ENCODE measurements at regions not wholly inside any gene's neighbourhood (a gene's known extent, or its start where the extent isn't known, plus 50 kb on each side); places are given as distances from the start of the nearest gene placed in this dataset.

DNA sequence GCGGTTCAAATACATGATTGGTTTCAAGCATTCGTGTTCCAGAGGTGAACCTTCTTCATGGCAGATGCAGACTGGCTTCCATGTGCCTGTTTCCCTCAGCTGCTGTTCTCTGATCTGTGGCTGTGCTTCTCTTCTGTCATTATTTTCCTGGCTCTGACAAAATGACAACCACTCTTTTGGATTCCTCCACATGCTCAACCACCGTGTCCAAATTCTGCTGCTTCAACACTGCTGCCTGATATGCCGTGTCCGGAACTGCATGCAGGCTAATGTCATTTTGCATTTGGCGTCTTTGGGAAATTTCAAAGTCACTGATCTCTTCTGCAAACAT, 368.7 kb upstream of the ZNF608 start:
- ChIA-PET POLR2A (no interaction called here), CTCF (no interaction called here)
- H3K4me1 Mint-ChIP-seq: peaks cover 6% of the 10 kb centered on the region
- DNase-seq (no peak), ATAC-seq (ENCODE audit: low read depth) (no peak)
- no peaks in the 10 kb centered on the region for H3K36me3 Mint-ChIP-seq (ENCODE audit: low read depth)
- no peak for TF ChIP-seq CTCF (IDR thresholded peaks at IDR 0.05)
- peaks cover 2% of the 10 kb centered on the region for H3K9me3 Mint-ChIP-seq
- intact Hi-C loops (cut with micrococcal nuclease): no loop called here
- H3K27ac Mint-ChIP-seq: no peak overlapping the region
- no peaks in the 10 kb centered on the region for H3K27me3 Mint-ChIP-seq
- H3K4me3 Mint-ChIP-seq: no peak overlapping the region

DNA sequence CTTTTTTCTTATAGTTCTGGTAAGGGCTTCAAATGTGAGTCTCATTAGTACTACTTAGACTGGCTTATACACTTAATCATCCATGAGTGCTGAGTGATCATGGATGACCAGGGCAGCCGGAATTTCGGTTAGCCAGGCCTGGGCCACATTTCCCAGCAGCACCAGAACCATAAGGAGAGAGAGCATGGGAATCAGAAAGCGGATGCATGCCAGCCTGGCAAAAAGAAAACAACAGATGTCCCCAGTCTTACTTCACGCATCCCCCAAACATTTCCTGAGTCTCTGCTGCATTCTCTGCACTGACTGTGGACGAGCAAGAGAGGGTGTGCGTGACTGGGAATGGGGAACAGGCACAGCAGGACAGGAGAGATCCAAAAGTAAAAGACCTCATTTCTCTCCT, 371.1 kb upstream of the ZNF608 start:
- ATAC-seq (ENCODE audit: low read depth): no peak
- DNase-seq: no peak
- intact Hi-C loops (cut with micrococcal nuclease): no loop called here
- CTCF ChIA-PET: no interaction called here
- TF ChIP-seq CTCF (IDR thresholded peaks at IDR 0.05): no peak
- no peaks in the 10 kb centered on the region for H3K36me3 Mint-ChIP-seq (ENCODE audit: low read depth)
- H3K27ac Mint-ChIP-seq: no peak overlapping the region
- POLR2A ChIA-PET: no interaction called here
- no peaks in the 10 kb centered on the region for H3K27me3 Mint-ChIP-seq
- H3K4me3 Mint-ChIP-seq: no peak overlapping the region
- H3K9me3 Mint-ChIP-seq: peaks cover 2% of the 10 kb centered on the region
- H3K4me1 Mint-ChIP-seq: peaks cover 6% of the 10 kb centered on the region

- H3K36me3 Mint-ChIP-seq (ENCODE audit: low read depth): no peaks in the 10 kb centered on the region
- no peak for DNase-seq
These were observed 373.6 kb upstream of the ZNF608 start for GRCh38 chr5:125120012-125120411.

GRCh38 chr5:125125031-125125823, 378.8 kb upstream of the ZNF608 start:
- no peak for ATAC-seq (ENCODE audit: low read depth)
- ChIA-PET POLR2A (no interaction called here), CTCF (no interaction called here)
- intact Hi-C loops (cut with micrococcal nuclease): no loop called here
- H3K36me3 Mint-ChIP-seq (ENCODE audit: low read depth): no peaks in the 10 kb centered on the region
- no peak overlapping the region for H3K27ac Mint-ChIP-seq
- no peak for DNase-seq
- no peak for TF ChIP-seq CTCF (IDR thresholded peaks at IDR 0.05)
- no peaks in the 10 kb centered on the region for H3K9me3 Mint-ChIP-seq
- H3K4me3 Mint-ChIP-seq: no peak overlapping the region
- no peaks in the 10 kb centered on the region for H3K27me3 Mint-ChIP-seq
- H3K4me1 Mint-ChIP-seq: no peaks in the 10 kb centered on the region

More at GRCh38 chr5:125120012-125120411, 373.6 kb upstream of the ZNF608 start:
- no peak overlapping the region for H3K27ac Mint-ChIP-seq
- H3K9me3 Mint-ChIP-seq: no peaks in the 10 kb centered on the region
- no peak overlapping the region for H3K4me3 Mint-ChIP-seq
- intact Hi-C loops (cut with micrococcal nuclease): no loop called here
- ChIA-PET POLR2A (no interaction called here), CTCF (no interaction called here)
- no peaks in the 10 kb centered on the region for H3K27me3 Mint-ChIP-seq
- H3K4me1 Mint-ChIP-seq: no peaks in the 10 kb centered on the region
- ATAC-seq (ENCODE audit: low read depth): no peak
- no peak for TF ChIP-seq CTCF (IDR thresholded peaks at IDR 0.05)

DNA sequence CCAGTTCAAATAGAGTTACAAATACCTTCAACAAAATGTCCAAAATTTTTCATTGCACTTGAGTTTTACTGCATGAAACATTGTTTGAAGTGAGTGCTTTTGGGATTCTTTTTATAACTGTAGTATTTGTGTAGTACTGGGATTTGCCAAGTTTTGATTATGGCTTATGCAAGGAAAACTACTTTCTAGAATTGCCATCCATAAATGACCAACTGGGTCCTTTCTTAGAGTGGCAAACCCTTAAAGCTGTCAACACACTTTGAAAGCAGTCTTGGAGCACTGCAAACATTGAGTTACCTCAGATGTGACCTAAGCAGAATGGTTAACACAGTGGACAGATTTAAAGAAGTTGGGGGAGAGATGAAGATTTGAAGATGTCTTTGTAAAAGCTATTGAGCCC, 379.6 kb upstream of the ZNF608 start:
- ATAC-seq (ENCODE audit: low read depth) (no peak), DNase-seq (no peak)
- H3K9me3 Mint-ChIP-seq: no peaks in the 10 kb centered on the region
- H3K36me3 Mint-ChIP-seq (ENCODE audit: low read depth): no peaks in the 10 kb centered on the region
- ChIA-PET CTCF (no interaction called here), POLR2A (no interaction called here)
- H3K27ac Mint-ChIP-seq: no peak overlapping the region
- H3K4me3 Mint-ChIP-seq: no peak overlapping the region
- intact Hi-C loops (cut with micrococcal nuclease): no loop called here
- H3K4me1 Mint-ChIP-seq: no peaks in the 10 kb centered on the region
- no peaks in the 10 kb centered on the region for H3K27me3 Mint-ChIP-seq
- TF ChIP-seq CTCF (IDR thresholded peaks at IDR 0.05): no peak
